ENCODE measurements at regions not wholly inside any gene's neighbourhood (a gene's known extent, or its start where the extent isn't known, plus 50 kb on each side); places are given as distances from the start of the nearest gene placed in this dataset.

- Histone ChIP-seq H4K20me1 (ENCODE audit: insufficient read depth) (no peaks in the 10 kb centered on the region), H2AFZ (ENCODE audit: low read depth, low read length, poor library complexity, severe bottlenecking) (no peak overlapping the region), H3K9ac (ENCODE audit: low read length) (no peak overlapping the region), H3K9me3 (ENCODE audit: control insufficient read depth in 1 of 2, insufficient read depth in 1 of 2, low read depth in 1 of 2, low read length in 2 of 2) (no peaks in the 10 kb centered on the region), H3K9me2 (ENCODE audit: insufficient read depth) (no peaks in the 10 kb centered on the region), H3K79me2 (ENCODE audit: insufficient read depth, low read length) (no peaks in the 10 kb centered on the region), H3K36me3 (ENCODE audit: control insufficient read depth in 1 of 2, insufficient read depth in 2 of 2, low read length in 2 of 2) (no peaks in the 10 kb centered on the region), H3K4me1 (ENCODE audit: control insufficient read depth in 1 of 2, insufficient read depth in 2 of 2, low read length in 2 of 2) (no peaks in the 10 kb centered on the region), H3K4me2 (ENCODE audit: low read length) (no peak overlapping the region), H3K27ac (ENCODE audit: low read depth, low read length) (no peak overlapping the region), H3K4me3 (replicated peaks in 1 of 2; ENCODE audit: low read depth in 1 of 2, low read length in 2 of 2) (no peak overlapping the region), H3K27me3 (ENCODE audit: insufficient read depth, low read length) (no peaks in the 10 kb centered on the region; the same call in 1 of the 2 replicates)
- ATAC-seq = no peak
- RAD21 ChIA-PET (ENCODE audit: low non-redundant PET in 1 of 2, low total read pairs in 2 of 2, uncharacterized antibody in 2 of 2, unreplicated experiment in 2 of 2) = interaction anchor here in 1 of 2 experiments (0.6 kb wide), 1 partner anchor 64 kb away, joined by 3 read pairs; no protein-coding TSS in a partner anchor
- CTCF ChIA-PET = no interaction called here
- no TSS peak for BruUV-seq (replicated peaks)
- TF ChIP-seq YY1 (IDR thresholded peaks at IDR 0.05; ENCODE audit: extremely low read depth, insufficient replicate concordance, low read depth, low read length) (no peak), TCF7L2 (IDR thresholded peaks at IDR 0.05; ENCODE audit: borderline replicate concordance, extremely low read depth, insufficient read depth, insufficient read length) (no peak), SRF (IDR thresholded peaks at IDR 0.05; ENCODE audit: low read depth) (no peak), ELF1 (IDR thresholded peaks at IDR 0.05; ENCODE audit: borderline replicate concordance, low read depth) (no peak), CEBPB (IDR thresholded peaks at IDR 0.05; ENCODE audit: low read depth) (no peak), ZBTB33 (IDR thresholded peaks at IDR 0.05; ENCODE audit: extremely low read depth, insufficient replicate concordance, low read length) (no peak), FOSL1 (IDR thresholded peaks at IDR 0.05; ENCODE audit: low read depth) (no peak), SP1 (IDR thresholded peaks at IDR 0.05; ENCODE audit: low read depth) (no peak), CTCF (IDR thresholded peaks at IDR 0.05 in 2 of 3, conservative IDR thresholded peaks at IDR 0.05 in 1 of 3; ENCODE audit: borderline replicate concordance in 1 of 3, insufficient read depth in 1 of 3, low read depth in 2 of 3, low read length in 2 of 3) (no peak), JUND (IDR thresholded peaks at IDR 0.05) (no peak), ATF3 (IDR thresholded peaks at IDR 0.05) (no peak), POLR2AphosphoS5 (IDR thresholded peaks at IDR 0.05; ENCODE audit: low read depth, low read length) (no peak), CBX3 (IDR thresholded peaks at IDR 0.05; ENCODE audit: low read depth) (no peak)
- DNase-seq (ENCODE audit: low read depth, low spot score) = no peak
- intact Hi-C loops (cut with micrococcal nuclease) = no loop called here
- POLR2A ChIA-PET = no interaction called here
These were observed 331.9 kb downstream of the NPHP4 start for GRCh38 chr1:5660141-5660935.

All from HCT116 (cell line).